ENCODE measurements at regions not wholly inside any gene's neighbourhood (a gene's known extent, or its start where the extent isn't known, plus 50 kb on each side); places are given as distances from the start of the nearest gene placed in this dataset.

DNA sequence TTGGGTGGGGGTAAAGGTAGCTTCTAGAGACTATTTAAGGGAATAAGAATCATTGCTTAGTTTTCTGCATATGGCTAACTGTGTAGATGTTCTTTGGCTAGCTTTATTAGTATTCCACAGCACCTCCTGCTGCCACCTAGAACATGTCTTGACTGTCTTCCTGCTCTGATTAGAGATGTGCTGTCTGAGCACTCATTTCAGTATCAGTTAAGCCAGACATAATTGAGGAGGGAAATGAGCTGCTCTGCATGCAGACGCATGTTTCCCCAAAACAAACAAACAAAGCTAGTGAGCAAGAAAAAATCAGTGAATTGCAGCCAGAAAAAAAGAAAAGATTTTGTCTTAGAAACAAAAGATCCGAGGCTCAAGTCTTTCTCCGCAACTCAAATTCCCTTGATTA, 402.2 kb downstream of the AASDHPPT start:
- Histone ChIP-seq H3K9me3 (ENCODE audit: control extremely low read depth in 1 of 5, control insufficient read depth in 4 of 5, insufficient read depth in 2 of 5, low read depth in 1 of 5, low read length in 4 of 5) (no peaks in the 10 kb centered on the region), H3K4me1 (ENCODE audit: control extremely low read depth in 1 of 4, control insufficient read depth in 4 of 4, insufficient read depth in 4 of 4, low read length in 3 of 4) (no peaks in the 10 kb centered on the region), H3K36me3 (ENCODE audit: control insufficient read depth in 4 of 4, insufficient read depth in 4 of 4, low read length in 3 of 4) (no peaks in the 10 kb centered on the region), H3K27ac (ENCODE audit: insufficient read depth in 1 of 2, low read depth in 1 of 2, low read length in 2 of 2, poor library complexity in 1 of 2, severe bottlenecking in 2 of 2) (no peak overlapping the region), H3K27me3 (replicated peaks in 2 of 5; ENCODE audit: control insufficient read depth in 4 of 5, insufficient read depth in 5 of 5, low read length in 4 of 5) (no peaks in the 10 kb centered on the region), H3K4me3 (ENCODE audit: control insufficient read depth in 1 of 7, extremely low read depth in 1 of 7, insufficient read depth in 4 of 7, low read depth in 2 of 7, low read length in 6 of 7) (no peak overlapping the region)
- WGBS (ENCODE audit: insufficient coverage) = 86% methylated on average over 3 of the region's 3 CpGs
- POLR2A ChIA-PET = no interaction called here
- no peak for DNase-seq
- CTCF ChIA-PET = interaction anchor here (0.9 to 1.8 kb wide), 2 partner anchors 11 to 18 kb away, joined by 3 to 4 read pairs; no protein-coding TSS in a partner anchor

DNA sequence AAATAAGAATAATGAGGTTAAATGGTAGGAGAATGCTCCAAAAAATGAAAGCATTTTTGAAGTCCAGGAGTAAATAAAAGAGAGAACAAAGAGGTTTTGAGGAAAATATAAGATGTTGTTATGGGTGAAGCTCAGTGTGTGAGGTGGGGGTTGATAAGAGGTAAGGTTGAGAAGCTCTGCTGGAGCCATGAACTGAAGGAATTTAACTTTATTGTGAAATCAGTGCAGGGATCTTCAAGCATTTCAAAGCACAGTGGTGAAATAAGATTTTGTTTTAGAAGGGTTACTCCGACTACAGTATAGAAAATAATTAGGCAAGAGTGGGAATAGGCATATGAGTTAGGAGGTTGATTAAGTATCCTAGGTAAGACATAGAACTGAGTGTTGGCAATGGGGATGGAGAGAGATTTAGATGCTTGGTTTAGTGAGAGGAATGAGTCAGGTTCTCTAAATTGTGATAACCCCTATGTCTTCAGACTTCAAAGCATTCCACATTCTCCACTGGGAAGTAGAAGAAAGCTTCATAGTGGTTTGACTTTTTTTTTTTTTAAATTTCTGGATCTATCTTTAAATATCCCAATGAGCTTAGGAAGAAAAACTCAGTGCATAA, 403.2 kb downstream of the AASDHPPT start:
- no peak for DNase-seq
- ChIA-PET POLR2A (no interaction called here), CTCF (interaction anchor here (1.8 kb wide), 1 partner anchor 12 kb away, joined by 4 read pairs; no protein-coding TSS in a partner anchor)
- WGBS (ENCODE audit: insufficient coverage) = 100% methylated on average over 1 of the region's 1 CpG
- Histone ChIP-seq H3K36me3 (ENCODE audit: control insufficient read depth in 4 of 4, insufficient read depth in 4 of 4, low read length in 3 of 4) (no peaks in the 10 kb centered on the region), H3K27me3 (replicated peaks in 2 of 5; ENCODE audit: control insufficient read depth in 4 of 5, insufficient read depth in 5 of 5, low read length in 4 of 5) (no peaks in the 10 kb centered on the region), H3K9me3 (ENCODE audit: control extremely low read depth in 1 of 5, control insufficient read depth in 4 of 5, insufficient read depth in 2 of 5, low read depth in 1 of 5, low read length in 4 of 5) (no peaks in the 10 kb centered on the region), H3K4me1 (ENCODE audit: control extremely low read depth in 1 of 4, control insufficient read depth in 4 of 4, insufficient read depth in 4 of 4, low read length in 3 of 4) (no peaks in the 10 kb centered on the region), H3K4me3 (ENCODE audit: control insufficient read depth in 1 of 7, extremely low read depth in 1 of 7, insufficient read depth in 4 of 7, low read depth in 2 of 7, low read length in 6 of 7) (no peak overlapping the region), H3K27ac (ENCODE audit: insufficient read depth in 1 of 2, low read depth in 1 of 2, low read length in 2 of 2, poor library complexity in 1 of 2, severe bottlenecking in 2 of 2) (no peak overlapping the region)

DNA sequence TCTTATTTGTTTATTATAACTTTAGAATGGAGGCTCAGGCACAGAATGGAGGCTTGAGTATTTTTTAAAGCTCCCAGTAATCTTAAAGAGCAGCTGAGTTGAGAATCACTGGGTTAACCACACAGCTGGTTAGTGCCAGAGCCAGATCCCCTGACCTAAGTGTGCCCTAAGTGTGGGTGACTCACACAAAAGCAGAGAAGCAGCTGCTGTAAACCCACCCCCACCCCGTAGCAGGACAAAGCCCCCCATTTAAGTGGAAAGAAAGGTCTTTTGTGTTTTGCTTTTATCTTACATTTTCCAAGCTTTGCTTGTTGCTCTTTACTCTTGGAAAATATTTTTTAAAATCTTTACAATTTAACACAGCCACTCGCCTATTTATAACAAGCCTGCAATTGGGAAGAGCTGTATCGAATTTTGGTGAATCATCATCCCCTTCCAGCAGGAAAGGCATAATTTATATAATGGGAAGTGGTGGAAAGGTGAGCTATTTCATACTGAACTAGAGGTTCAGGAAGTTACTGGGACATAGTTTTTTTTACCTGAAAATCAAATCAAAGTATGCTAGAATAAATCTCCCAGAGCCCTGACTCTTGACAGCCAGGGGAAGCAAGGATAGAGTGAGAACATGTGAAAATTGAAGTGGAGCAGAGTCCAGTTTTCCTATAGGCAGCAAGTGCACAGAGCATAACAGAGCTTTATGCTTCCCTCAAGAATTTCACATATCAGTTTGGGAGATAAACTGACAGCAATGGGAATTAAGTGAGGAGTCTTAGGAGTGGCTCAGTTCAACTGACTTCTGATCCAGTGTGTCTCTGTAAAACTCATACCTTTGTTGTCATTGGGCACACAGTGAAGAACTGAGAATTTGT, 405.7 kb downstream of the AASDHPPT start:
- no CpG with 5 or more reads among the region's 3 CpGs for WGBS (ENCODE audit: insufficient coverage)
- Histone ChIP-seq H3K9me3 (ENCODE audit: control extremely low read depth in 1 of 5, control insufficient read depth in 4 of 5, insufficient read depth in 2 of 5, low read depth in 1 of 5, low read length in 4 of 5) (no peaks in the 10 kb centered on the region), H3K27me3 (replicated peaks in 2 of 5; ENCODE audit: control insufficient read depth in 4 of 5, insufficient read depth in 5 of 5, low read length in 4 of 5) (no peaks in the 10 kb centered on the region), H3K4me3 (ENCODE audit: control insufficient read depth in 1 of 7, extremely low read depth in 1 of 7, insufficient read depth in 4 of 7, low read depth in 2 of 7, low read length in 6 of 7) (no peak overlapping the region), H3K4me1 (ENCODE audit: control extremely low read depth in 1 of 4, control insufficient read depth in 4 of 4, insufficient read depth in 4 of 4, low read length in 3 of 4) (no peaks in the 10 kb centered on the region), H3K36me3 (ENCODE audit: control insufficient read depth in 4 of 4, insufficient read depth in 4 of 4, low read length in 3 of 4) (no peaks in the 10 kb centered on the region), H3K27ac (ENCODE audit: insufficient read depth in 1 of 2, low read depth in 1 of 2, low read length in 2 of 2, poor library complexity in 1 of 2, severe bottlenecking in 2 of 2) (no peak overlapping the region)
- ChIA-PET POLR2A (no interaction called here), CTCF (no interaction called here)
- DNase-seq = no peak

GRCh38 chr11:106491751-106492150, 414.3 kb downstream of the AASDHPPT start:
- H3K9me3 ChIP-seq (ENCODE audit: control extremely low read depth in 1 of 5, control insufficient read depth in 4 of 5, insufficient read depth in 2 of 5, low read depth in 1 of 5, low read length in 4 of 5) = peaks cover 0 to 2% (median 0%) of the 10 kb centered on the region in 5 experiments
- POLR2A ChIA-PET = no interaction called here
- DNase-seq = no peak
- CTCF ChIA-PET = no interaction called here
- H3K36me3 ChIP-seq (ENCODE audit: control insufficient read depth in 4 of 4, insufficient read depth in 4 of 4, low read length in 3 of 4) = no peaks in the 10 kb centered on the region
- no peak overlapping the region for H3K4me3 ChIP-seq (ENCODE audit: control insufficient read depth in 1 of 7, extremely low read depth in 1 of 7, insufficient read depth in 4 of 7, low read depth in 2 of 7, low read length in 6 of 7)
- no peak overlapping the region for H3K27ac ChIP-seq (ENCODE audit: insufficient read depth in 1 of 2, low read depth in 1 of 2, low read length in 2 of 2, poor library complexity in 1 of 2, severe bottlenecking in 2 of 2)
- H3K27me3 ChIP-seq (replicated peaks in 2 of 5; ENCODE audit: control insufficient read depth in 4 of 5, insufficient read depth in 5 of 5, low read length in 4 of 5) = no peaks in the 10 kb centered on the region
- H3K4me1 ChIP-seq (ENCODE audit: control extremely low read depth in 1 of 4, control insufficient read depth in 4 of 4, insufficient read depth in 4 of 4, low read length in 3 of 4) = no peaks in the 10 kb centered on the region

GRCh38 chr11:106493751-106494150, 416.3 kb downstream of the AASDHPPT start:
- Histone ChIP-seq H3K36me3 (ENCODE audit: control insufficient read depth in 4 of 4, insufficient read depth in 4 of 4, low read length in 3 of 4) (no peaks in the 10 kb centered on the region), H3K4me1 (ENCODE audit: control extremely low read depth in 1 of 4, control insufficient read depth in 4 of 4, insufficient read depth in 4 of 4, low read length in 3 of 4) (no peaks in the 10 kb centered on the region), H3K9me3 (ENCODE audit: control extremely low read depth in 1 of 5, control insufficient read depth in 4 of 5, insufficient read depth in 2 of 5, low read depth in 1 of 5, low read length in 4 of 5) (peaks cover 0 to 2% (median 0%) of the 10 kb centered on the region in 5 experiments), H3K27ac (ENCODE audit: insufficient read depth in 1 of 2, low read depth in 1 of 2, low read length in 2 of 2, poor library complexity in 1 of 2, severe bottlenecking in 2 of 2) (no peak overlapping the region), H3K4me3 (ENCODE audit: control insufficient read depth in 1 of 7, extremely low read depth in 1 of 7, insufficient read depth in 4 of 7, low read depth in 2 of 7, low read length in 6 of 7) (no peak overlapping the region), H3K27me3 (replicated peaks in 2 of 5; ENCODE audit: control insufficient read depth in 4 of 5, insufficient read depth in 5 of 5, low read length in 4 of 5) (no peaks in the 10 kb centered on the region)
- POLR2A ChIA-PET = no interaction called here
- no peak for DNase-seq
- no CpG with 5 or more reads among the region's 1 CpG for WGBS (ENCODE audit: insufficient coverage)
- CTCF ChIA-PET = no interaction called here

DNA sequence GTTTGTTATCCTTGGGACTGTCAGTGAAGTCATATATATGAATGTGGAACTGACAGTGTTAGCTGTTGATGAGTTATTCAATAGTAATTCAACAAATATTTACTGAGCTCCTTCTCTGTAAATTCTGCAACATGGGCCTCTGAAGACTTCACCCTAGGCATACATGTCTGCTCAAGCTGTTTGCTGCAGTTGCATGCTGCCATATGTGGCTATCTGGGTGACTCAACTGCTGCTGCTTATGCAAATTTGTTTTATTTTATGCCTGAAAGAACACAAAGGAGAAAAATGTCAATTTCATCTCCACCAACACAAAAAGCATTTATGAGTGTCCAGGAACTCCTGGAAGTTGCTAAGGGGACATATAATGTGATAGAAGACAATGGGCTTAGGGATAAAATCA, 417.6 kb downstream of the AASDHPPT start:
- Histone ChIP-seq H3K9me3 (ENCODE audit: control extremely low read depth in 1 of 5, control insufficient read depth in 4 of 5, insufficient read depth in 2 of 5, low read depth in 1 of 5, low read length in 4 of 5) (no peaks in the 10 kb centered on the region), H3K36me3 (ENCODE audit: control insufficient read depth in 4 of 4, insufficient read depth in 4 of 4, low read length in 3 of 4) (no peaks in the 10 kb centered on the region), H3K4me3 (ENCODE audit: control insufficient read depth in 1 of 7, extremely low read depth in 1 of 7, insufficient read depth in 4 of 7, low read depth in 2 of 7, low read length in 6 of 7) (no peak overlapping the region), H3K4me1 (ENCODE audit: control extremely low read depth in 1 of 4, control insufficient read depth in 4 of 4, insufficient read depth in 4 of 4, low read length in 3 of 4) (no peaks in the 10 kb centered on the region), H3K27me3 (replicated peaks in 2 of 5; ENCODE audit: control insufficient read depth in 4 of 5, insufficient read depth in 5 of 5, low read length in 4 of 5) (no peaks in the 10 kb centered on the region), H3K27ac (ENCODE audit: insufficient read depth in 1 of 2, low read depth in 1 of 2, low read length in 2 of 2, poor library complexity in 1 of 2, severe bottlenecking in 2 of 2) (no peak overlapping the region)
- CTCF ChIA-PET = no interaction called here
- POLR2A ChIA-PET = no interaction called here
- no peak for DNase-seq

DNA sequence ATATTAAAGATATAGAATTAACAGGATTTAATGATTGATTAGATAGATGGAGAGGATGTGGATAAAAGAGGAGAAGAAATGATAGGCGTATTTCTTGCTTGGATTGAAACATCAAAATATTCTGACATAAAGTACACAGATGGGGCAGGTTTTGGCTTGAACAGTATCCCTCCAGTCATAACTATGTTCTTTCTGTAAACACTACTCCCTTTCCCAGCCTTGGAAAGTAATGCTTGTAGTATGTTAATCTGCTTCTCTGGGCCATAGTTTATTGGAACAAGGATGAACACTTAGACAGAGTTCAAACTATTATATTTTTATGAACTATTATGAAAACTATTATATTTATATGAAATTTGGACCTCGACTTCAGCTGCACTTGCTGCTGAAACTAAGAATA, 419.2 kb downstream of the AASDHPPT start:
- WGBS (ENCODE audit: insufficient coverage) = 80% methylated on average over 1 of the region's 2 CpGs

More for the DNA sequence above, 419.2 kb downstream of the AASDHPPT start:
- CTCF ChIA-PET = no interaction called here
- no peak for DNase-seq
- POLR2A ChIA-PET = interaction anchor here (0.6 kb wide), 1 partner anchor 27 kb away, joined by 3 read pairs; no protein-coding TSS in a partner anchor
- Histone ChIP-seq H3K4me1 (ENCODE audit: control extremely low read depth in 1 of 4, control insufficient read depth in 4 of 4, insufficient read depth in 4 of 4, low read length in 3 of 4) (no peaks in the 10 kb centered on the region), H3K4me3 (ENCODE audit: control insufficient read depth in 1 of 7, extremely low read depth in 1 of 7, insufficient read depth in 4 of 7, low read depth in 2 of 7, low read length in 6 of 7) (no peak overlapping the region), H3K27ac (ENCODE audit: insufficient read depth in 1 of 2, low read depth in 1 of 2, low read length in 2 of 2, poor library complexity in 1 of 2, severe bottlenecking in 2 of 2) (no peak overlapping the region), H3K36me3 (ENCODE audit: control insufficient read depth in 4 of 4, insufficient read depth in 4 of 4, low read length in 3 of 4) (no peaks in the 10 kb centered on the region), H3K27me3 (replicated peaks in 2 of 5; ENCODE audit: control insufficient read depth in 4 of 5, insufficient read depth in 5 of 5, low read length in 4 of 5) (no peaks in the 10 kb centered on the region), H3K9me3 (ENCODE audit: control extremely low read depth in 1 of 5, control insufficient read depth in 4 of 5, insufficient read depth in 2 of 5, low read depth in 1 of 5, low read length in 4 of 5) (no peaks in the 10 kb centered on the region)

All from common myeloid progenitor, CD34-positive (primary cell).